NCI-H2029 treated with DMSO at 0.1 percent for 48 hours (cell line): ENCODE measurements at regions not wholly inside any gene's neighbourhood (a gene's known extent, or its start where the extent isn't known, plus 50 kb on each side); places are given as distances from the start of the nearest gene placed in this dataset.
"Not testable (repeated sequence)": the region's sequence is repeated elsewhere in the genome, so short reads cannot be mapped to it uniquely, and the experiment has no call there.

Source experiments
- DNase-seq: peaks from one replicate; lab custom pipeline; 2025; lab: John Stamatoyannopoulos, UW

GRCh38 chr3:35404571-35404970 is 234.8 kb upstream of the ARPP21 start:
- DNase-seq, result no peak

- DNase-seq, result no peak
Observed at GRCh38 chr3:35408882-35409281, 230.4 kb upstream of the ARPP21 start.

- DNase-seq, result no peak
Observed at GRCh38 chr3:35409991-35410390, 229.3 kb upstream of the ARPP21 start.

GRCh38 chr3:35413483-35413882 is 225.8 kb upstream of the ARPP21 start:
- DNase-seq, result no peak

GRCh38 chr3:35417080-35417479 is 222.2 kb upstream of the ARPP21 start:
- DNase-seq, result no peak

- no peak for DNase-seq
Observed at GRCh38 chr3:35422101-35422500, 217.2 kb upstream of the ARPP21 start.

- no peak for DNase-seq
Observed at GRCh38 chr3:35422836-35423601, 216.3 kb upstream of the ARPP21 start.

- no peak for DNase-seq
Observed at GRCh38 chr3:35426366-35426958, 212.9 kb upstream of the ARPP21 start.

- no peak for DNase-seq
Observed at GRCh38 chr3:35437381-35437780, 201.9 kb upstream of the ARPP21 start.

- no peak for DNase-seq
Observed at GRCh38 chr3:35438101-35438500, 201.2 kb upstream of the ARPP21 start.

- no peak for DNase-seq
Observed at GRCh38 chr3:35439663-35440062, 199.7 kb upstream of the ARPP21 start.

GRCh38 chr3:35440826-35441225 is 198.5 kb upstream of the ARPP21 start:
- no peak for DNase-seq

- no peak for DNase-seq
Observed at GRCh38 chr3:35446896-35447295, 192.4 kb upstream of the ARPP21 start.

- no peak for DNase-seq
Observed at GRCh38 chr3:35448121-35448520, 191.2 kb upstream of the ARPP21 start.

GRCh38 chr3:35448681-35449080 is 190.6 kb upstream of the ARPP21 start:
- no peak for DNase-seq

GRCh38 chr3:35454819-35455218 is 184.5 kb upstream of the ARPP21 start:
- DNase-seq, result not testable (repeated sequence)

GRCh38 chr3:35473956-35474355 is 165.4 kb upstream of the ARPP21 start:
- DNase-seq, result no peak

GRCh38 chr3:35482566-35482965 is 156.8 kb upstream of the ARPP21 start:
- DNase-seq, result not testable (repeated sequence)

GRCh38 chr3:35483131-35483530 is 156.2 kb upstream of the ARPP21 start:
- DNase-seq, result no peak

GRCh38 chr3:35484929-35485530 is 154.3 kb upstream of the ARPP21 start:
- no peak for DNase-seq

- DNase-seq, result no peak
Observed at GRCh38 chr3:35486295-35486694, 153.0 kb upstream of the ARPP21 start.

GRCh38 chr3:35487376-35487775 is 151.9 kb upstream of the ARPP21 start:
- no peak for DNase-seq

- DNase-seq, result no peak
Observed at GRCh38 chr3:35488526-35488925, 150.8 kb upstream of the ARPP21 start.
